ENCODE measurements at regions not wholly inside any gene's neighbourhood (a gene's known extent, or its start where the extent isn't known, plus 50 kb on each side); places are given as distances from the start of the nearest gene placed in this dataset.

DNA sequence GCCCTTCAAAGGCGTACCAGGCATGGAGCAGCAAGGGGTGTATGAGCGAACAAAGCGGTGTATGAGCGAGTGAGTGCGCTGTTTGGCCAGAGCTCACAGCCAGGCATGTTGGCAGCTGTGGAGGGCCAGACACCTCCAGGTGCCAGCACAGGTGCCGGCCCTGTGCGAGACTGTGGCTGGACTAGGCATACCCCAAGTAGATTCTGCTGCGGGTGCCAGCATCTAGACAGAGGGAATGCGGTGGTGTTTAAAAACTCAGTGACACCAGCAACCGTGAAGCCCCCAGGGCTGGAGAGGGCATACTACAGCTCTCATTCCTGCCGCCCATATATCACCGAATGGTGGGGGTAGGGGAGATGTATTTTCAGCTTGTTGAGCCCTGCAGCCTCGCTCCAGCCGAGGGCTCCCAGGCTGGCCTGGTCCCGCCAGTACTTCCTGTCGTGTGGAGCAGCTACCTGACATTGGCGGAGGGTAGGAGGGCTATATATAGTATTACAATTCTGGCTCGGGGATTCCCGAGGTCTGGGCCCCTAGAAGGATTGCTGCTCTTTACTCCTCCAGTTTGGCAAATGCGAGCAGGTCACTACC lies 1829.6 kb upstream of the NUDT12 start:
- TF ChIP-seq, protein P1, sequence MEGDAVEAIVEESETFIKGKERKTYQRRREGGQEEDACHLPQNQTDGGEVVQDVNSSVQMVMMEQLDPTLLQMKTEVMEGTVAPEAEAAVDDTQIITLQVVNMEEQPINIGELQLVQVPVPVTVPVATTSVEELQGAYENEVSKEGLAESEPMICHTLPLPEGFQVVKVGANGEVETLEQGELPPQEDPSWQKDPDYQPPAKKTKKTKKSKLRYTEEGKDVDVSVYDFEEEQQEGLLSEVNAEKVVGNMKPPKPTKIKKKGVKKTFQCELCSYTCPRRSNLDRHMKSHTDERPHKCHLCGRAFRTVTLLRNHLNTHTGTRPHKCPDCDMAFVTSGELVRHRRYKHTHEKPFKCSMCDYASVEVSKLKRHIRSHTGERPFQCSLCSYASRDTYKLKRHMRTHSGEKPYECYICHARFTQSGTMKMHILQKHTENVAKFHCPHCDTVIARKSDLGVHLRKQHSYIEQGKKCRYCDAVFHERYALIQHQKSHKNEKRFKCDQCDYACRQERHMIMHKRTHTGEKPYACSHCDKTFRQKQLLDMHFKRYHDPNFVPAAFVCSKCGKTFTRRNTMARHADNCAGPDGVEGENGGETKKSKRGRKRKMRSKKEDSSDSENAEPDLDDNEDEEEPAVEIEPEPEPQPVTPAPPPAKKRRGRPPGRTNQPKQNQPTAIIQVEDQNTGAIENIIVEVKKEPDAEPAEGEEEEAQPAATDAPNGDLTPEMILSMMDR (IDR thresholded peaks at IDR 0.05), result no peak
- TF ChIP-seq EP300 (IDR thresholded peaks at IDR 0.05) (no peak), POLR2A (IDR thresholded peaks at IDR 0.05) (no peak), POLR2AphosphoS5 (IDR thresholded peaks at IDR 0.05) (no peak)
- H3K4me1 ChIP-seq, result no peaks in the 10 kb centered on the region
- intact Hi-C loops (cut with DNase I), result no loop called here
- no peaks in the 10 kb centered on the region for H3K9me3 ChIP-seq
- no peaks in the 10 kb centered on the region for H3K27me3 ChIP-seq
- H3K36me3 ChIP-seq, result no peaks in the 10 kb centered on the region
- DNase-seq, result peak; percentile 38
- H3K27ac ChIP-seq, result no peak overlapping the region
- WGBS, 2 donors, result 96% methylated on average over 20 of the region's 20 CpGs
- H3K4me3 ChIP-seq, result no peak overlapping the region

DNA sequence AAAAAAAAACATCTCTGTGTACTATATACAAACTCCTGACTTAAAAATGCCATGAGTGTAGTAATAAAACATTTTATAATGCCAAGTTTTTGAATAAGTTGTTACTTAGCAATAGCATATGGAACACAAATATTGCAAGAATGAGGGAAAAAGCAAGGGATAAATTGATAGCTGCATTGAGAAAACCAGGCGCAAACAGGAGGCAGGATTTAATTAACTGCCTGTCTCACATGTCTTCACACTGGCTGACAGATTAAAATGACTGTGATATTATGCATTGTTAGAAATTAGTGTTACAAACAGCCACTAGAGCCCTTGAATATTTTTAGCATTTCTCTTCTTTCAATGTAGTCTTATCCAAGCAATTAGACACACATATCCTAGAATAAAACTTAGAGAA lies 1817.5 kb upstream of the NUDT12 start:
- WGBS, 2 donors, result 92 to 96% methylated on average over 1 of the region's 1 CpG
- Histone ChIP-seq H3K27ac (no peak overlapping the region), H3K27me3 (no peaks in the 10 kb centered on the region), H3K9me3 (no peaks in the 10 kb centered on the region), H3K4me1 (no peaks in the 10 kb centered on the region), H3K4me3 (no peak overlapping the region), H3K36me3 (no peaks in the 10 kb centered on the region)
- DNase-seq, result no peak
- intact Hi-C loops (cut with DNase I), result no loop called here
- TF ChIP-seq, protein P1 (IDR thresholded peaks at IDR 0.05), result no peak
- no peak for TF ChIP-seq POLR2A (IDR thresholded peaks at IDR 0.05)

DNA sequence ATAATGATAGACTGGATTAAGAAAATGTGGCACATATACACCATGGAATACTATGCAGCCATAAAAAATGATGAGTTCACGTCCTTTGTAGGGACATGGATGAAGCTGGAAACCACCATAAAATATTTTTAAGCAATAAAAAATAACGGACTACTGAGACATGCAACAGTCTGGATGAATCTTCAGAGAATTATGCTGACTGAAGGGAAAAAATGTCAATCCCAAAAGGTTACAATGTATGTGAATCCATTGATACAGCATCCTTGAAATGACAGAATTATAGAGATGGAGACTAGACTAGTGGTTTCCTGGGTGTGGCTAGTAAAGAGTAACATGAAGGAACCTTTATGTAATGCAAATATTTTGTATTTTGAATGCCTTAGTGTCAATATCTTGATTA lies 1808.6 kb upstream of the NUDT12 start:
- H3K4me3 ChIP-seq, result no peak overlapping the region
- no peak for DNase-seq
- H3K36me3 ChIP-seq, result no peaks in the 10 kb centered on the region
- TF ChIP-seq POLR2A (IDR thresholded peaks at IDR 0.05), result no peak
- no peak for TF ChIP-seq POLR2AphosphoS5 (IDR thresholded peaks at IDR 0.05)
- no peak for TF ChIP-seq EP300 (IDR thresholded peaks at IDR 0.05)
- TF ChIP-seq, protein P1 (IDR thresholded peaks at IDR 0.05), result no peak
- intact Hi-C loops (cut with DNase I), result no loop called here
- no peaks in the 10 kb centered on the region for H3K4me1 ChIP-seq
- no peaks in the 10 kb centered on the region for H3K27me3 ChIP-seq
- H3K9me3 ChIP-seq, result no peaks in the 10 kb centered on the region
- WGBS, 2 donors, result 56 to 59% methylated on average over 2 of the region's 2 CpGs
- no peak overlapping the region for H3K27ac ChIP-seq

DNA sequence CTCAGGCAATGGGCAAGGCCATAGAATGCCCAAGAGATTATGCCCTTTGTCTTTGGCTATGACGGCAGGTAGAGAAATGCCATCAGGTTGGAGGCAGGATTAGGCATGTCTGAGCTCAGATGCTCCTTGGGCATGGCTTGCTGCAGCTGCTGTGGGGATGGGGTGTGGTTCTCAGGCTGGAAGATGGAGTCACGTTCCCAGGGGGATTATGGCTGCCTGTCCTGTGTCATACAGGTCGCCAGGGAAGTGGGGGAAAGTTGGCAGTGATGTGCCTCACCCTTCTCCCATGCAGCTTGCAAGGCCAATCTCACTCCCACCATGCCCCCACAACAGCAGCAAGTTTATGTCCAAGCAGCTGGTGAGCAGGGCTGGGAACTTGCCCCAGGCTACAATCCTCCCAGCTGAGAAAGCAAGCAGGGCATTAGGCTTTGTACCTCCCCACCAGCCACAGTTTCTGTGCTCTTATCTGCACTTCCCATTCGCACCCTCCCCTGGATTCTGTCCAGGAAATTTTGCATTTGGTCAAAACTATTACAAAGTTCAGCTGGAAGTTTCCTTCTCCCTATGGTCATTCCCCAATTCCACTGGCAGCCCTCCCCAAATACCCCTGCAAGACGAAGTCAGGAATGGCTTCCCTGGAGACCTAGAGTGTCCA lies 1788.0 kb upstream of the NUDT12 start:
- Histone ChIP-seq H3K4me3 (no peak overlapping the region), H3K36me3 (no peaks in the 10 kb centered on the region), H3K27ac (no peak overlapping the region), H3K9me3 (no peaks in the 10 kb centered on the region), H3K4me1 (no peaks in the 10 kb centered on the region), H3K27me3 (no peaks in the 10 kb centered on the region)
- WGBS, 2 donors, result 79 to 80% methylated on average over 5 of the region's 5 CpGs
- intact Hi-C loops (cut with DNase I), result no loop called here
- DNase-seq, result no peak
- no peak for TF ChIP-seq POLR2AphosphoS5 (IDR thresholded peaks at IDR 0.05)
- TF ChIP-seq, protein P1 (IDR thresholded peaks at IDR 0.05), result no peak

DNA sequence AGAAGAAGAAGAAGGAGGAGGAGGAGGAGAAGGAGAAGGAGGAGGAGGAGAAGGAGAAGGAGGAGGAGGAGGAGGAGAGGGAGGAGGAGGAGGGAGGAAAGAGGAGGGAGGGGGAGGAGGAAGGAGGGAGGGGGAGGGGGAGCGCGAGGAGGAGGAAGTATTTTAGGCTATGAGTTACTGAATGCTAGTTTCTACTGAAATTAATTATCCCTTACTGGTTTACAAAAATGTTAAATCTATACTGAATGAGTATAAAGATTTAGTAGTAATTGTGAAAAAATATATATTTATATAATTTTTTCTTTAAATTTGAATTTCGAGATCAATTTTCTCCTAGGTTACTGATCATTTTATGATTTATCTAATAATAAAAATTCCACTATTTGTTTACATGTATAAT lies 1769.0 kb upstream of the NUDT12 start:
- WGBS, 2 donors, result 77 to 88% methylated on average over 3 of the region's 3 CpGs

More for the DNA sequence above, 1769.0 kb upstream of the NUDT12 start:
- TF ChIP-seq POLR2AphosphoS5 (IDR thresholded peaks at IDR 0.05) (no peak), POLR2A (IDR thresholded peaks at IDR 0.05) (no peak), EP300 (IDR thresholded peaks at IDR 0.05) (no peak)
- TF ChIP-seq, protein P1 (IDR thresholded peaks at IDR 0.05), result no peak
- Histone ChIP-seq H3K9me3 (no peaks in the 10 kb centered on the region), H3K27me3 (no peaks in the 10 kb centered on the region), H3K4me1 (no peaks in the 10 kb centered on the region), H3K27ac (no peak overlapping the region), H3K36me3 (no peaks in the 10 kb centered on the region), H3K4me3 (no peak overlapping the region)
- intact Hi-C loops (cut with DNase I), result no loop called here
- no peak for DNase-seq

Data from sigmoid colon (tissue), 6 donors.